ENCODE measurements at regions not wholly inside any gene's neighbourhood (a gene's known extent, or its start where the extent isn't known, plus 50 kb on each side); places are given as distances from the start of the nearest gene placed in this dataset.

- no peaks in the 10 kb centered on the region for H3K9me3 ChIP-seq (replicated peaks; ENCODE audit: control insufficient read depth, insufficient read depth, low read length)
- H3K79me2 ChIP-seq (ENCODE audit: control insufficient read depth, insufficient read depth, low read length) = no peaks in the 10 kb centered on the region
- intact Hi-C loops (cut with micrococcal nuclease) (no loop called here), dilution Hi-C loops (cut with MboI; ENCODE audit: extremely low pct_ligation_motif_present, low sequenced_read_pairs) (no loop called here)
- H4K20me1 ChIP-seq (replicated peaks; ENCODE audit: control insufficient read depth, extremely low read depth, insufficient read depth, low read length) = no peaks in the 10 kb centered on the region
- no peaks in the 10 kb centered on the region for H3K4me1 ChIP-seq (ENCODE audit: control insufficient read depth, extremely low read depth, insufficient read depth, low read length)
- TF ChIP-seq CTCF (IDR thresholded peaks at IDR 0.05; ENCODE audit: extremely low read depth in 1 of 2, insufficient read depth in 1 of 2, low read depth in 1 of 2, low read length in 2 of 2) (no peak), JUN (IDR thresholded peaks at IDR 0.05; ENCODE audit: borderline replicate concordance, insufficient read depth, insufficient read length, low read depth) (no peak), MYC (IDR thresholded peaks at IDR 0.05; ENCODE audit: low read depth, low read length) (no peak), POLR2AphosphoS5 (IDR thresholded peaks at IDR 0.05; ENCODE audit: insufficient read depth, low read depth, low read length) (no peak), POLR2A (IDR thresholded peaks at IDR 0.05; ENCODE audit: low read depth, low read length) (no peak), MAX (IDR thresholded peaks at IDR 0.05; ENCODE audit: insufficient read depth, insufficient read length) (no peak), FOS (IDR thresholded peaks at IDR 0.05; ENCODE audit: borderline replicate concordance, insufficient read depth, low read length) (no peak)
- H3K9me1 ChIP-seq (replicated peaks; ENCODE audit: control insufficient read depth, extremely low read depth, insufficient read depth, low read length) = no peaks in the 10 kb centered on the region
- no peaks in the 10 kb centered on the region for H3K27me3 ChIP-seq (ENCODE audit: control insufficient read depth in 2 of 2, insufficient read depth in 2 of 2, low read length in 2 of 2)
- FAIRE-seq (no peak), DNase-seq (ENCODE audit: low read depth, low spot score) (no peak)
- BruUV-seq (replicated peaks) = no TSS peak
- H3K4me2 ChIP-seq (ENCODE audit: insufficient read depth, low read length) = no peak overlapping the region
- CTCF ChIA-PET = no interaction called here
- H3K36me3 ChIP-seq (ENCODE audit: control insufficient read depth in 2 of 2, extremely low read depth in 1 of 2, insufficient read depth in 2 of 2, low read length in 2 of 2) = no peaks in the 10 kb centered on the region
- H2AFZ ChIP-seq (ENCODE audit: low read depth, low read length) = no peak overlapping the region
- no peak overlapping the region for H3K9ac ChIP-seq (replicated peaks; ENCODE audit: extremely low read depth, insufficient read depth, low read length)
- POLR2A ChIA-PET = no interaction called here
- no peak overlapping the region for H3K4me3 ChIP-seq (replicated peaks in 1 of 3; ENCODE audit: insufficient read depth in 1 of 3, low read depth in 1 of 3, low read length in 3 of 3)
- no peak overlapping the region for H3K27ac ChIP-seq (ENCODE audit: insufficient read depth, low read depth, low read length)
Measured at GRCh38 chr9:2317591-2317990, 302.4 kb downstream of the SMARCA2 start.

- no TSS peak for BruUV-seq (replicated peaks)
- dilution Hi-C loops (cut with MboI; ENCODE audit: extremely low pct_ligation_motif_present, low sequenced_read_pairs) = no loop called here
- no peak for DNase-seq (ENCODE audit: low read depth, low spot score)
- no peak overlapping the region for H3K27ac ChIP-seq (ENCODE audit: insufficient read depth, low read depth, low read length)
- no peaks in the 10 kb centered on the region for H3K9me3 ChIP-seq (replicated peaks; ENCODE audit: control insufficient read depth, insufficient read depth, low read length)
- H3K4me1 ChIP-seq (ENCODE audit: control insufficient read depth, extremely low read depth, insufficient read depth, low read length) = no peaks in the 10 kb centered on the region
- H3K79me2 ChIP-seq (ENCODE audit: control insufficient read depth, insufficient read depth, low read length) = no peaks in the 10 kb centered on the region
- POLR2A ChIA-PET = no interaction called here
- no peak overlapping the region for H3K9ac ChIP-seq (replicated peaks; ENCODE audit: extremely low read depth, insufficient read depth, low read length)
- intact Hi-C loops (cut with micrococcal nuclease) = no loop called here
- H3K27me3 ChIP-seq (ENCODE audit: control insufficient read depth in 2 of 2, insufficient read depth in 2 of 2, low read length in 2 of 2) = no peaks in the 10 kb centered on the region
- H3K4me3 ChIP-seq (replicated peaks in 1 of 3; ENCODE audit: insufficient read depth in 1 of 3, low read depth in 1 of 3, low read length in 3 of 3) = no peak overlapping the region
- H3K9me1 ChIP-seq (replicated peaks; ENCODE audit: control insufficient read depth, extremely low read depth, insufficient read depth, low read length) = no peaks in the 10 kb centered on the region
- TF ChIP-seq EZH2 (IDR thresholded peaks at IDR 0.05; ENCODE audit: borderline replicate concordance, low read depth, low read length, severe bottlenecking) (no peak), FOS (IDR thresholded peaks at IDR 0.05; ENCODE audit: borderline replicate concordance, insufficient read depth, low read length) (no peak), JUN (IDR thresholded peaks at IDR 0.05; ENCODE audit: borderline replicate concordance, insufficient read depth, insufficient read length, low read depth) (no peak), POLR2A (IDR thresholded peaks at IDR 0.05; ENCODE audit: low read depth, low read length) (no peak), MYC (IDR thresholded peaks at IDR 0.05; ENCODE audit: low read depth, low read length) (no peak), CTCF (IDR thresholded peaks at IDR 0.05; ENCODE audit: extremely low read depth in 1 of 2, insufficient read depth in 1 of 2, low read depth in 1 of 2, low read length in 2 of 2) (no peak), POLR2AphosphoS5 (IDR thresholded peaks at IDR 0.05; ENCODE audit: insufficient read depth, low read depth, low read length) (no peak), GATA2 (IDR thresholded peaks at IDR 0.05; ENCODE audit: insufficient read depth, insufficient read length, low read depth, low read length) (no peak), MAX (IDR thresholded peaks at IDR 0.05; ENCODE audit: insufficient read depth, insufficient read length) (no peak)
- no peak for FAIRE-seq
- H3K4me2 ChIP-seq (ENCODE audit: insufficient read depth, low read length) = no peak overlapping the region
- no peak overlapping the region for H2AFZ ChIP-seq (ENCODE audit: low read depth, low read length)
- CTCF ChIA-PET = interaction anchor here (0.9 kb wide), 2 partner anchors 187 to 409 kb away, joined by 3 read pairs; no protein-coding TSS in a partner anchor
- no peaks in the 10 kb centered on the region for H4K20me1 ChIP-seq (replicated peaks; ENCODE audit: control insufficient read depth, extremely low read depth, insufficient read depth, low read length)
- no peaks in the 10 kb centered on the region for H3K36me3 ChIP-seq (ENCODE audit: control insufficient read depth in 2 of 2, extremely low read depth in 1 of 2, insufficient read depth in 2 of 2, low read length in 2 of 2)
Measured at GRCh38 chr9:2319421-2319820, 302.2 kb upstream of the VLDLR start.
